ACHN (cell line): ENCODE measurements at regions not wholly inside any gene's neighbourhood (a gene's known extent, or its start where the extent isn't known, plus 50 kb on each side); places are given as distances from the start of the nearest gene placed in this dataset.
"Not testable (repeated sequence)": the region's sequence is repeated elsewhere in the genome, so short reads cannot be mapped to it uniquely, and the experiment has no call there.

Experiments used
- DNase-seq: peaks from one replicate; pipeline ENCODE4 v3.0.0-alpha.2; 2015
- in situ Hi-C: cut with HindIII; loops from 2 replicates; pipeline ENCODE4 v1.10.0; 2017; ENCODE audit warnings: low sequenced_read_pairs, low pct_ligation_motif_present, low pct_unique_long_range_greater_than_20kb

DNA sequence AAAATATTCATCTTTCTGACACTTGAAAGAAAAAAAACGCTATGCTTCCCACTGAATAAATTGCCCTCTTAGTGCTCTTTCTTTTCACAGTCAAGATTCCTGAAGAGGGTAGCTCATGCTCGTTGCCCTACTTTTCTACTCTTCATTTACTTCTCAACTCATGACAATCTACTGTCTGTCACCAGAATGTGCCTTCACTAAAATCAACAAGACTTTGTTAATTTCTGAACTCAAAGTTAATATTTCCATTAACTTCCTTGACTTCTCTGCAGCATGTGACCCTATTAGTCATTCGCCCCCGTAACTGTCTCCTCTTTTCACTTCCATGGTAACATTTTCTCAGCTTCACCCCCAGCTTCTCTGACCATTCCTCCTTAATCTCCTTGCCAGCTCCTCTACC is 98.9 kb upstream of the MAPRE2 start:
- peak; percentile 22 for DNase-seq
- in situ Hi-C loops, result no loop called here

DNA sequence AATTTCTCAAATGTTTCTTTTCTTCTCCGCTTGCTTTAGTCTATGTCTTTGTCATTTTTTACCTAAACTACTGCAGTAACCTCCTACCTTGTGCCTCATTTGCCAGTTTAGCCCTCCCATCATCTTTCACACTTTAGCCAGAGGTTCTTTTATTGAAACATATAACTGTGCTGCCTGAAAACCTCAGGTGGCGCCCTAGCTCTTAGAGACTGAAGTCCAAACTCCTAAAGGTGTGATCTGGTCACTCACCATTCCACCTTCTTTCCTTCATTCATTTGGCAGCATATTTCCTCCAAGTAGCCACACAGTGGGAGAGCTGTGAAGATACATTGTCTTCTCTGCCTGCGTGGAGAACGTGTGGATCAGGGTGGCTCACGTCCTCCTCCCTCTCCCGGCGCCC is 98.2 kb upstream of the MAPRE2 start:
- in situ Hi-C loops, result no loop called here
- no peak for DNase-seq

DNA sequence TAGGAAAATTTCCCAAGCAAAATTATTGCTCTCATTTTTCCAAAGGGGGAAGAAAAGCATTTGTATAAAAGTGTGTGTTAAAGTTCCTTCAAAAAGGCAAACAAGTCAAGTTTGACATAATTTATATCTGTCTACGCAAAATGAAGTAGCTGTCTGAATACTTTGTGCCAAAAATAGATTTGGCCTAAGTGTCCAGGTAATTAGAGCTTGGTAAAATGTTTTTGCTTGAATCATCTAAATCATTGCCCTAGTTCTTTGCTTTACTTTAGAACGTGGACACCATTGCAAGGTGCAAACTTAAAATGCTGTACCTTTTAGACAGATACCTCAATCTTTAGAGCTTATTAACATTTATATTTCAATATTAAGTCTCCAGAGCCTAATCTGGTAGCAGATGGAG is 97.6 kb upstream of the MAPRE2 start:
- in situ Hi-C loops, result no loop called here
- DNase-seq, result no peak

DNA sequence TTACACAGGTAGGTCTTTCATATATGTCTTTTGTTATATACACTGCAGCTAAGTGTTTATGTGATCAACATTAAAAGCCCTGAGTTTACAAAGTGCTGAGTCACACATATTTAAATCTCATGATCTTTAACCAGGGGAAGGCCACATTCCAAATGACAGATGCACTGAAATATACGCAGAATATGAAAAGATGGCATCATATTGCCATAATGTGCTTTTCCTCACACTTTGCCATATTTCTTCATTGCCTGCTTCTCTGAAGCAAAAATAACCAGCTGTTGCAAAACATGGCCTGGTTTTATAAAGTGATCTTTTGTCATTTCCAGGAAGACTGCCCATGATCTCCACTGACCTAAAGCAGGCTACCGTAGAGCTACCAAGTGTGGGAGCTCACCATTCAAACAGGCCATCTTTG is 93.5 kb upstream of the MAPRE2 start:
- in situ Hi-C loops, result no loop called here
- peak; percentile 27 for DNase-seq

DNA sequence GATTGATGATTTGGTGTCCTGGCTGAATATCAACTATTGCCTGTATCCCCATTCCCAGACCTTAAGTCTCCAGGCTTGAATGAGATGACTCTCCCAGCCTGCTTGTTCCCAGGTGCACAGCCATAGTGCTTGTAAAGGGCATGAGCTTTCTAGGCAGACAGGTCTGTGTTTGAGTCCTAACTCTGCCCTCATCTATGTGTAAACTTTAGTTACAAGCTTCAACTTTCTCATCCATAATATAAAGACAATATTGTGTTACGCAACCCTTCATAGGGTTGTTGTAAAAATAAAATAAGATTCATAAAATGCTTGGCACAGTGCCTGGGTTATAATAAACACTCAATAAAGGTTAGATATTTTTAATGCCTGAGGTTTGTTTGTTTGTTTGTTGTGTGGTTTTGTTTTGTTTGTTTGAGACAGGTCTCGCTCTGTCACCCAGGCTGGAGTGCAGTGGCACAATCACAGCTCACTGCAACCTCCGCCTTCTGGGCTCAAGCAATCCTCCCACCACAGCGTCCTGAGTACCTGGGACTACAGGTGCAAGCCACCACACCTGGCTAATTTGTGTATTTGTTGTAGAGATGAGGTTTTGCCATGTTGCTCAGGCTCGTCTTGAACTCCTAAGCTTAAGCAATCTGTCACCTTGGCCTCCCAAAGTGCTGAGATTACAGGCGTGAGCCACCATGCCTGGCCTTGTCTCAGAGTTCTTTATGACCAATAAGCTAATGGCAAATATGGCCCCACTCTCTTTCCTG is 89.4 kb upstream of the MAPRE2 start:
- DNase-seq, result no peak
- in situ Hi-C loops, result no loop called here

DNA sequence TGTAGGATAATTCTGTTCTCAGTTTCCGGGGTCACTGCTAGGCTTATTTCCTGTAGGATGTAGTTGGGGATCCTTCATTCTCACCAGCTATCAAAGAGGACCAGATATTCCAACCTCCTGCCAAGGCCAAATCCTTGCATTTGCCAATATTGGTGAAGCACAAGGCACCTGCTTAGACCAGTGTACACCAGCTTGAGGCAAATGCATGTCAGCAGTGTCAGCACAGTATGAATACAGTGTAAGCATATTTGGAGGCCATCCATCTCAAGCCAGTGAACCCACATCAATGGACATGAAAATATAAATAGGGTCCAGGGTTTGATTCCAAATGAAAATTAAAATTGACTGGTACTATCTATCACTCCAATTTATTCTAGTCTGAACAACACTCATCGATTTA is 88.0 kb upstream of the MAPRE2 start:
- DNase-seq, result no peak
- in situ Hi-C loops, result no loop called here

DNA sequence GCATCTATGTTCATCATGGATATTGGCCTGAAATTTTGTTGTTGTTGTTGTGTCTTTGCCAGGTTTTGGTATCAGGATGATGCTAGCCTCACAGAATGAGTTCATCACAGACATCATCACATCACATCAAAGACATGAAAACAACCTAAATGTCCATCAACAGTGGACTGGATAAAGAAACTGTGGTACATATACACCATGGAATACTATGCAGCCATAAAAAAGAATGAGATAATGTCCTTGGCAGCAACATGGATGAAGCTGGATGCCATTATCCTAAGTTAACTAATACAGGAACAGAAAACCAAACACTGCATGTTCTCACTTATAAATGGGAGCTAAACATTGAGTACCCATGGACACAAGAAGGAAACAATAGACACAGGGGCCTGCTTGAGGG is 85.7 kb upstream of the MAPRE2 start:
- DNase-seq, in situ Hi-C loops: not testable (repeated sequence)

DNA sequence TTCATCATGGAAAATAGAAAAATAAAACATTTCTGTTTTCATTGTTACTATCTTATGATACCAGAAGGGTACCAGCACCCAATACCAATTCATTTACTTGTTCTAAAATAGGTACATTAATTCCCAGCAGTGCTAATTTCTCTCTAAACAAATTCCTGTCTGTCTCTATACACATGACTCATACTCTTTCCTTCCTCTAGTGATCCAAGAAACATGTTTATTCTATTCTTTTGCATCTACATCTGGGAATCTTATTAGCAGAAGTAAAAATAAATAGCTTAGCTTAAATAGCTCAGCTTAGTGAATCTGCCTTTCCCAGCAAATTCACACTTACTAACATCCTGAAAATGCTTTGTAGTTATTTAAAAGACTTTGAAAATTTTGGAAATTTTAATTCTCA is 84.5 kb upstream of the MAPRE2 start:
- DNase-seq, result no peak
- in situ Hi-C loops, result no loop called here

DNA sequence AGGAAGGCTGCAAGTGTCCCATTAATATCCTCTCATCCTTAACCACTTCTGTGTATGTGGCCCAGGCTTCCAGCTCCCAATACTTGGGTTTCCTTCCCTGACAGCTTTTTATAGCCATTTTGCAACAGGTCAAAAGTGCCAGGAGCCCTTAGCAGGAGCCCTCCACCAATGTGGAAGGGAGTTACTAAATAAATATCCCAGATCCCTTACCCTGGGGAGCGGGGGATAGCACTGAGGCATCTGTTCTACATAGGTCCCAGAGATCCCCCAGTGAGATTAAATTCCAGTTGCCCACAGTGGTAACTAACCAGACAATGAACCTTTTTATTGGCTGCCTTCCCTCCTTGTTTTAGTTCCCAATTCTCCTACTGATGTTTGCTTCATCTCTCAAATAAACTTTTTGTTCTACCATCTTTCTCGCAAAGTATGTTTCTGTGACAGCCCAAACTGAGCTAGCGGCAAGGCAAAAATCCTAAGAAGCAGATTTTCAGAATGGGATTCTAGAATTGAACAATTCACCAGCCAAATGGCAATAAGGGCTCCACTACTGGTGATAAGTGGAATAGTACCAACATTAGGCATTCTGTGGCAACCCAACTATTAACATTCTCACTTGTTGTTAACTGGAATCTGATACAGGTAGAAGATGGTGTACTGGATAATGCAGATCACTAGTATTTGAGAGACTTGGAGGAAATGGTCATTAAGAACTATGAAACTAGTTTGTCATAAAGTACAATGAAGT is 83.9 kb upstream of the MAPRE2 start:
- DNase-seq, result no peak
- in situ Hi-C loops, result no loop called here

DNA sequence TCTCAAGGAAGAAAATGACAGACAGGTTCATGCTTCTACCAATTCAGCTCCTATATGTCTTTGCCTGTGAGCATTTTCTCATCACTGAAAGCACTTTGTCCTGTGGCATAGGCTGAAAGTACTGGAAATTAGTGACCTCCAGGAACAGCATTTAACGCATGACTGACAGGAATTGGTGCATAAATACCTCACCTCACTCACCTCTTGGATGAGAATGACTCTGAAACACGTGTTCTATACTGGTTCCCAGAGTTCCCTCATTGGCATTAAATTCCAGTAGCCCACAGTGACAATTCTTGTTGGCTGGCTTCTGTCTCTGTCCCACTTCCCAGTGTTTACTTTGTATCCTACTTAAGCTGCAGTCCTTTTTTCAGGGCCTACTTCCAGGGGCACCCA is 83.4 kb upstream of the MAPRE2 start:
- DNase-seq, result no peak
- in situ Hi-C loops, result no loop called here

DNA sequence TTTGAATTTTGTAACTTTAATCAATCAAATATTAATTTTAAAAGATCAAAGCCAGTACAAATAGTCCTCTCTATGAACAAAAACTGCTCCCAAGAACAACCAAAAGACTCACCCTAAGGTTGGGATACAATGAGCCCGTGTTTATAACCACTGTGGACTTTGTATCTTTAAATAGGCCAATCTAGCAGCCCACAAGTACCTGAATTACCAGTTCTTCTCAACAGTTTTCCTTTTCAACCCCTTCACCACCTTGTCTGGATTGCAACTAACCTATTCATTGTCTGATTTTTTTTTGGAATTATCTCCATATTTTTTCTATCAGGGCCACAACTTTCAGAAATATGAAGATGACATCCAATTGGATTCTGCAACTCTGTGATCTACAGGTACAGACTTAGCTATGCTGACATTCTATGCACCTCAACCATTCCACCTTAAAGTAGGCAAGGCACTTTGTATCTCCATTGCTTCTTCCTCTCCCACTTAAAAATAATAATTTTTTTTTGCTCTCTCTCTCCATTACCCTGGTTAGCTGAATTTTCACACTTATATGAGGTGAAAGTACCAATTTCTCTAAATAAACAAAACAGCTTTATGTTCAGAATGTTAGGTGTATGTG is 81.9 kb upstream of the MAPRE2 start:
- DNase-seq, result no peak
- in situ Hi-C loops, result no loop called here

DNA sequence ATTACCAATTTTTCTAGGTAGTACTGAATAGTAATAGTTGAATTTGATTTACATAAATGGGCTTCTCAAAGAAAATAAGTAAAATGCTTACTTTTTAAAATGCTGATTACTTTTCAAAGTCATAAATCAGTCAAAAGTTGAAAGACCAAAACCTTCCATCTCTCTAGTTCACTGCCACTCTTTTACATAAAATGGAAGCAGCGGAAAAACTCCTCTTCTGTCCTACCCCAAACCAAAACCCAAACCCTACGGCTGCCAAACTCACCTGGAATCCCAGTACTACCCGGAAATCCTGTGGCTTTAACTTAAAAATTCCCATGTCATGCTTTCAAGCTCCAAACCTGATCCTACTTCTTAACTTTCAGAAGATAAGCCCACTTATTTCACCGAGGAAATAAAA is 81.2 kb upstream of the MAPRE2 start:
- in situ Hi-C loops, result no loop called here
- no peak for DNase-seq

DNA sequence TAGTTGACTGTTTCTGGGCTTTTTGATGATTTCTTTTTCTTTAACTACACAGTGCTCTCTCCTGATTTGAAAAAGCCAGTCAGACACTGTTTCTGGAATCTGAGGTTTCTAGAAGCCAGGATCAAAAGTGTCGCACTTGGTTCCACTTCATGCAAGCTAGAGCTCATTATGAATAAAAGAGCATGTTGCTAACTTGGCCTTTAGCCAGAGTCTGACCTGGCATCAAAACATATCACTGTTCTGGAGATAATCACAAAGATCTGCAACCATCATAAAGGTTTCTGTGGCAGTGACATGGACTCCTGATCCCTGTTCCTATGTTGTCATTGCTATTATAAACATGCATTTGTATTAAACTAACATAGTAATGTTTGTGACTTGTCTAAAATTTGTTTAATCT is 76.1 kb upstream of the MAPRE2 start:
- in situ Hi-C loops, result no loop called here
- no peak for DNase-seq

DNA sequence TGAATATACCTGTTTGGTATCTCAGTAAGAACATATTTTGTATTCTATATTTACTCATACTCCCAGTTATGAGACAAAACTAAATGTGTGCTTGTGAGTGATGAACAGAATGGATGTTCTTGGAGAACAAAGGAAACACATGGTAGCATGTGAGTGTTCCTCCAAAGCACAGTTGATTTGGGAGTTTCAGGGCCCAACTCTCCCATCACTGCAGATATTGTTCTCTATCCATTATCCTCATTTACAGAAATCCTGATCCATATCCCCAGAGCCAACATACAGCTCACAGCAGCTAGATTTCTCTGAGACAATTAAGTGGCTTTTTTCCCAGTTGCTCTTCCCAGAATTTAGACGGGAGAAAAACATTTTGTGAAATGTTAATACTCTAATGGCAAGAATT is 75.6 kb upstream of the MAPRE2 start:
- in situ Hi-C loops, result no loop called here
- no peak for DNase-seq

DNA sequence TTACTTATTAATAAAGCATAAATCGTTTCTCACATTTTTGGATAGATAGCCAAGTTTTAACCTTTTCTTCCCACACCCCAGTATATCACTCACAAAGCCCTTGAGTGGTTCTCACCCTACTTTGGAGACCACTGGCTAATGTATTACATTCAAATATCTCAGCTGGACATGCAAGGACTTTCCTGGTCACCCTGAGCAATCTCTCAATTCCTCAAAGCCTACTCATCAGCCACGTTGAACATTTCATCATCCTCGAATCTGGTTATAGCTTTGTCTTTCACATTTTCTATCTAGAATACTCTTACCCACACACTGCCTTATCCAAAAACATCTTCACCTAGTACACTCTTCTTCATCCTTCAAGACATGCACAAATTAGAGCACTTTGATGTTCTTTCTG is 71.1 kb upstream of the MAPRE2 start:
- in situ Hi-C loops, result no loop called here
- DNase-seq, result no peak

DNA sequence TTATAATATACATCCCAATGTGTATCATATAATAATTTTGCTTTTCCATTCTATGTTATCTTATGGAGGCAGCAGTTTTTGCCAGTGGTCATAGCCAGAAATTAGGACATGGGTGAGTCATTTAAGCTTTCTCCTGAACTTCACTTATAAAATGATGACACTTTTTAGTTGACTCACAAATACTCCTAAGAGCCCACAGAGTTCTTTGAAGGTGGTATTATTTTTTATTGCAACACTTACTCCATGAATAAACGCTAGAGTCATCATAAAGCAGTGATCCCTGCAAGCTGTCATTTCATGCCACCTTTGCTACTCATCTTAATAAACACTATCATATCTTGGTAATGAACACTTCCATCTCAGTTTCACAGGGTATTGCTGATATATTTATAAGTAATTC is 69.9 kb upstream of the MAPRE2 start:
- DNase-seq, result no peak
- in situ Hi-C loops, result no loop called here

DNA sequence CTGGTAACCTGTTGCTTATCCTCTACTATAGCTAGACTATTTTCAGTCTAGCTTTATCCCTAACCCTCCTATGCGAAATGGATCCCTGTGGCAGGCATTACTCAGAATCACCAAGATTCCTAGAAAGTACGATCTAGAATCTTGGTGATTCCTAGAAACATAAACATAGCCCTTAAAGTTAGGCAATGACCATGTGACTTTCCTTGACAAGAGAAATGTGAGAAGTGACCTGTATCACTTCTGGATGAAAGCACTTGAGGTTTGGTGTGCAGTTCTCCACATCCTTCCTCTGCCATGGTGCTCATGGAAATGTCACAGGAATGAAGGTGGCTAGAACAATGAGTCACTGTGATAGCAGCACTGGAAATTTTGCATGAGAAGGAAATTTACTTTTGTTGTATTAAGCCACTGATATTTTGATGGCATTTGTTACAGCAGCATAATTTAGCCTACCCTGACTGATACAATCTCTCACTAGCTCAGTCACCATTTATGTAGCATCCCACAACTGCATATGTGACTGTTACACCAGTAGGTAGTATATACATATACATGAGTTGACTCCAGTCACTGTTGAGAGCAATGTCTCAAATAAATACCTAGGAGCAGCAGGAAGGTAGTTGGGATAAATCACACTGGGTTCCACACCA is 68.3 kb upstream of the MAPRE2 start:
- in situ Hi-C loops, result no loop called here
- no peak for DNase-seq

DNA sequence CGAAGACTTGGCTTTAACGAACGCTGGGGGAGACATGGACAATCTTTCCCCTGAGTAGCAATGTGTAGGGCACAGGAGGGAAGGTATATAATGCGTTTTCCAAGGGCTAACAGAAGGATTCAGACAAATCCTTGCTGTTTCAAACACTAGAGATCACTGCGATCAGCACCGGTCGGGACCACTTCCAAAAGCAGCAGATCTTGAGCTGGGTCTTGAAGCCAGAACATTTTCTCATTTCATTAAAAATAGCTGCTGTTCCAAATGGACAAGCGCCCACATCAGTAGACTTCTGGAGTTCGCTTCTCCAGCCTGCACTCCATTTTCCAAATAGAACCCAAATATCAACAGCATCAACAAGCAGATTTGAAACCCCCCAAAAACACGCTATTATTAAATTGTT is 65.1 kb upstream of the MAPRE2 start:
- no peak for DNase-seq
- in situ Hi-C loops, result no loop called here

DNA sequence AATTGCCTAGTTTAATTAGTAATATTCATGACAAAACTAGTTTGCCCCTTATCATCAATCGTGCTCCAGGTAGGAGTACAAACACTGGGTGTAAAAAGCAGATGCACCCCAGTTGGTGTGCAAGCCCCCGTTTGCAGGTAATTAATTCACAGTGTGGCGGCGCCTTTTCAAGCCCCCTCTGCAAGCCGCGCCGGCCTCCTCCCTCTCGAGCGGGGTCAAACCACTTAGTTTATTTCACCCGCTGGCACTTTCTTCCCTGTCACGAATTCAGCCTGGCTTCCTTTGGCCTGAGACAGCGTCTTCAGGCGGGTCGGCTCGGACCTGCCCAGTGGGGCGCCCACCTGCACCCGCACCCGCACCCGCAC is 64.7 kb upstream of the MAPRE2 start:
- no peak for DNase-seq
- in situ Hi-C loops, result no loop called here
